Activated naive CD8-positive, alpha-beta T cell treated with anti-CD3 and anti-CD28 coated beads, Interleukin-2, amount 50 U/mL, for 16 hours (primary cell): ENCODE measurements at regions not wholly inside any gene's neighbourhood (a gene's known extent, or its start where the extent isn't known, plus 50 kb on each side); places are given as distances from the start of the nearest gene placed in this dataset.
"Not testable (repeated sequence)": the region's sequence is repeated elsewhere in the genome, so short reads cannot be mapped to it uniquely, and the experiment has no call there.

Source experiments
- DNase-seq: peaks from one replicate; pipeline ENCODE4 v3.0.0-alpha.2; 2020; ENCODE audit warnings: low read depth, low spot score

DNA sequence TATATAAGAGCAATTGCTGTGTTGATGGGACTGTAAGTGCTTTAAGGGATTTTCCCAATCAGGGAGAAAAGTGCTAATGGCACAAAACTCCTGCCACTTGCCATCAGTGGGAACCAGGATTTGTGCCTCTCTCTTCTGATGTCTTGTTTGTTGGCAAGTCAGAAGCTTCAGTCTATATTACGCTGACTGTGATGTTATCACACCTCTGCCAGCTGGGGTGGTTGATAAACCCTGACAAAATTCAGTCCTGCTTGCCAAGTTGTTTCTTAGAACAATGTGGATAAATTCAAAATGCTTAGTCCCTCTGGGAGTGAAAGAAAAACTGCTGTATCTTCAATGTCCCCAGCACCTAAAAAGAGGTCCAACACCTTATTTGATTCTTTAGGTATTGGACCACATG is 161.4 kb upstream of the FBXL7 start:
- no peak for DNase-seq

DNA sequence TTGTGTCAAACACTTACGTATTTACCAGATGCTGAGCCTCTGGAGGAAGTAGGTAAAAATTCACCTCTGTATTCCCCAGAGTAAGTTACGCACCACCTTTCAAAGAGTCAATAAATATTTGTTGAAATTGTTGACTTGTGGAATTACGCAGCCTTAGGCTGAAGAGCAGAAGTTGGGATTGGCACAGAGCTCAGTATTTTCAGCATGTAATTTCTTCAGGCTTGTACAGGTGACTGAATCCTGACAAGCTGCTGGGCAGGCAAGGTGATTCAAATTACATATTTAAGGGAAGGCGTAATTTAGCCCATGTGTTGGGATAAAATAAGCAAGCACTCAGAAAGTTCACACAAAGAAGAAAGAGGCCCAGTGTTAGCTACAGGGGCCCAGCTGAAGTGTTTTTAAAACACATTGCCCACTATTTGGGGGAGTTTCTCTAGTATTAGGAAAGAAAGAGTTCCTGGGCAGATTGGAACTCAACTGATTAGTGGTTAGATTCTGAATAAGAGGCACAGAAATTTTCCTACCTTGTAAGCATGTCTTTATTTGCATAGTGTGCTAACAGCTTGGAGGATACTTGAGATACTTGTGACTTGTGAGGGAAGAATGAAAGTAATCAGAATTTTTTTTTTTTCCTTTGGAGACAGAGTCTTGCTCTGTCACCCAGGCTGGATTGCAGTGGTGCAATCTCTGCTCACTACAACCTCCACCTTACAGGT is 165.3 kb upstream of the FBXL7 start:
- no peak for DNase-seq

DNA sequence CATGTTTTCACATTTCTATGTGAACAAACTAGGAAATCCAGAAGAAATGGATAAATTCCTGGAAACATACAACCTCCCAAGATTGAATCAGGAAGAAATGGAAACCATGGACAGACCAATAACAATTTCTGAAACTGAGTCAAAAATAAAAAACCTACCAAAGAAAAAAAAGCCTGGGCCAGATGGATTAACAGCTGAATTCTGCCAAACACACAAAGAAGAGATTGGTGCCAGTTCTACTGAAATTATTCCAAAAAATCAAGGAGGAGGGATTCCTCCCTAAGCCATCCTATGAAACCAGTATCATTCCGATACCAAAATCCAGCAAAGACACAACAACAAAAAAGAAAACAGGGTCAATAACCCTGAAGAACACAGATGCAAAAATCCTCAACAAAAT is 166.9 kb upstream of the FBXL7 start:
- DNase-seq, result no peak

DNA sequence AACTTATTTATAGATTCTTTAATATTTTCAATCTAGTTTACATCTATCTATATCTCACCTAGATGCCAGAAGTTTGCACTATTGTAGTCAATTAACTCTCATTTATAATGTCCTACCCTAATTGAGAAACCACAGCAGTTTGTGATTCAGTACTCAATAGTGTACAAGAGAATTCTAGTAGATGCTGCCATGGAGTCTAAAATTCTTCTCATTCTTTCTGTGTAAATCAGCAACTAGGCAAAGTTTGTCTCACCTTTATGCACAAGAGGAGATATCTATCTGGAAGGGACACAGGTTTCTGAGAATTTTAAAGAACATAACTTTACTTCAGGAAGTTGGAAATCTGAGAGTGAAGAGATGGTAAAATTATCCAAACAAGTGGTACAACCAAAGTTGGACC is 173.0 kb upstream of the FBXL7 start:
- DNase-seq, result no peak

DNA sequence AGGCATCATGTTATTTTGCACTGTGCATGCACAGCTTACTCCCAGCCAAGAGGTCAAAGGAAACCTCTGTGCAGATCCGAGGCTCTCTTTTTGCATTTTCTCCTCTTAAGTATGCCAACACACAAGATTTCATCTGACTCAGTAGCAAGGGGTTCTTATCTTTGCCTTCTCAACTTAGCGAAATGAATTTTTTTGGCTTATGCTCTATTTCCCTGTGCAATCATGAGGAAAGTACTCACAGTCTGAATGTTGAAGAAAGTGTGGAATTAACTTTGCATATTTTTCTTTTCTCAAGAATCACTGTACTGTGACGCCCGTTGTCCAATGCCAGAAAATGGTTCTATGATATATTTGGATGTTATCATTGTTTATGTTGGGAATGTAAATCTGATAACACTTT is 173.5 kb upstream of the FBXL7 start:
- DNase-seq, result no peak

DNA sequence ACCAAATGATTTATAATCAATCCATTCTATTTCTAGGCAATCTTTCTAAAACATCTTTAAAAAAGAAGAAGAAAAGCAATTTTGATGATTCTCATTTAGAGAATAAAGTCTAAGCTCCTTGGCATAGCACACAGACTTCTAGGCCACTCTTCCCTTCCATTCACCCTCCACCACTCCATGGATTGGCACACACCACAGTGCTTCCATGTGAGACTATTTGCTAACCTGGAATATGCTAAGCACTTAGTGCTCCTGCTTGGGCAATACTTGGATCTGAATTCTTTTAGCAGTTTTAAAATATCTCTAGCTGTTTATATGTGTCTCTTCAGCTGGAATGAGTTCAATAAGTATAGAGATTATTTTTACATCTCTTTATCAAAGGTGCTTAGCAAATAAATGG is 177.6 kb upstream of the FBXL7 start:
- DNase-seq, result no peak

DNA sequence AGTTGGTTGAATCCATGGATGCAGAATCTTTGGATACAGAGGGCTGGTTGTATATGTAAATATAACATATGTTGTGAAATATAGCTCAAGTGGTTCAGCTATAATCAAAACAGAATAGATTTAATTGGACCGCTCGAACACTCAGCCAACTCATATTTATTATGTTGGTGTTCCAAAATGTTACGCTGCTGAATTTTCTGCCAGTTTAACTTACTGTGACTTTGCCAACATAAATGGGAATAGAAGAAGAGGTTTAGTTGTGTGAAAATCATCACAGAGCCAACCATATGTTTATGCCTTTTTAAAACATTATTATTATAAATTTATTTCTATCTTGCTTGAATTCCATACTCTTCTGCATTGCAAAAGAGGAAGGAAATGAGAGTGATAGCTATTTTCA is 178.2 kb upstream of the FBXL7 start:
- DNase-seq, result no peak

DNA sequence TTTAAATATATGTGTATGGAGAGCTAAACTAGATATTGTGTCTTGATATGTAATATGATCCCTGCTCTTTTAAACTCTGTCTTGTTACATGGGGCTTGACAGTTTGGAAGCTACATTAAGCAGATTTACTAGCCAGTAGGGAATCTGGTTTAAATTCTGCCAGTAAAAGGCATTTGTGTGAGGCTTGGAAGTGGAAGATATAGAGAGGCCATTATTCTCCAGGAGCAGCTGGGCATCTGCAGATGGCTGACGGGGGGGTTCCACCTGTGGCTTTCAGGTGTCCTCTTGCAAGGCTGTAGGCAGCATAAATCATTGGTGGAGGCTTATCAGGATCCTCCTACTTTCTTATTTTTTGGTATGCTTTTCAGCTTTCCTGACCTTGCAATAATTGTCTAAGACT is 179.1 kb upstream of the FBXL7 start:
- no peak for DNase-seq

DNA sequence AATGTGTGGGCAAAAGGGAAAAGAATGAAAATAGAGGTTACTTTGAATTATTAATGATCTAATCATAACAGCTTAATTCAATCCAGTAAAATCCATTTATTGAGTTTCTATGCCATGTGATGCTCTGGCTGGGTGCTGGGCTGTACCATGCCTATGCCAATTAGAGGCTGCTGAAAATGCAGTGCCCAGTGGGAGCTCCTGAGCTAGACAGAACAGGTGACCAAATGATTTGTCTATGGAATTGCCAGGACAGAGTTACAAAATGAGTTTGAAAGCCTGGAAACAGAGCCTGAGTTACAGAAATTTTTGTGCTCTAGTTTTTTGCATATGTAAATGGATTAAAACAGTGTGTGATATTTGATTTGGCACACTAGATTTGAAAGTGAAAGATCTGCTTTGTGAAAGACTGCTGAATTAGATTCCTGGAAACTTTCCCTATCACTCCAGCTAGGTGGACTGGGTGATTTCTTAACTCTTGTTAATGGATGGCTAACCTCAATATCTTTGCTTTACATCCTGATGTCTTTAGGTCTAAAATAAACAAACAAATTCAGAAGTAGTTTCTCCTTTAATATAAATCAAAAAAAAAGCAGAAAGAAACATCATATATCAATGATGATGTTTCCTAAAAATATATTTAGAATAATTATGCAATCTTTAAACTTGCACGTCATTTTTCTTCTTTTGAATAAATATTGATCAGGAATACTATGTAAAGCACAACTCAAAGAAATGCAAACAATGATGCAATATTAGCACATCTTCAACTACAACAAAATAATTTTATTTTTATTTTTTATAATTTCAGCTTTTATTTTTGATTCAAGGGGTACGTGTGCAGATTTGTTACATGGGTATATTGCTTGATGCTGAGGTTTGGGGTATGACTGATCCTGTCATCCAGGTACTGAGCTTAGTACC is 194.8 kb upstream of the FBXL7 start:
- no peak for DNase-seq

DNA sequence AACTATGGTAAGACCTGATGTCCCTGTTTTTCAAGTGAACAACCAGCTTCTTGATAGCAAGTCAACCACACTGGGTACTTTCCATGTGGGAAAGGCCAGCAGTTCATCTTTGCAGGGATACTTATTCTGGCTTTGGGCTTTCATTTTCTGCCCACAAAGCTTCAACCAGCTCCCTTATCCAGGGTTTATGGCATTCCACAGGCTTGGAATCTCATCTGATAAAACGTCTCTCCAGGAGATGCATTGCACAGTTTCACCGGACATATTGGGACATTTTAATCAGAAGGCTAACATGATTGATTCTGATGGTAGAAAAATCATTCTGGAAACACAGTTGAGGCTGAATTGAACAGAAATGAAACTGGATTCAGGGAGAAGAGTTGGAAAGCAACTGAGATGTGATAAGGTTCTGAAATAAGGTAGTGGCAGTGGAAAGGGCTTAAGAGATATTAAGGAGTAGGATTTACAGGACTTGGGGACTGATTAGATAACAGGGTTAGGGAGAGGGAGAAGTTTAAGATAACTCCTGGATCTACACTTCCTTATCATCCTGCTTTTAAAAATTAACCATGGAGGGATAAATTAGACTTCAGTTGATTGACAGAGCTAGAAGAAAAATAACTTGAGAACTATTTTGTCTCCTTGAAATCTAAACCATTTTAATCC is 195.8 kb upstream of the FBXL7 start:
- no peak for DNase-seq

DNA sequence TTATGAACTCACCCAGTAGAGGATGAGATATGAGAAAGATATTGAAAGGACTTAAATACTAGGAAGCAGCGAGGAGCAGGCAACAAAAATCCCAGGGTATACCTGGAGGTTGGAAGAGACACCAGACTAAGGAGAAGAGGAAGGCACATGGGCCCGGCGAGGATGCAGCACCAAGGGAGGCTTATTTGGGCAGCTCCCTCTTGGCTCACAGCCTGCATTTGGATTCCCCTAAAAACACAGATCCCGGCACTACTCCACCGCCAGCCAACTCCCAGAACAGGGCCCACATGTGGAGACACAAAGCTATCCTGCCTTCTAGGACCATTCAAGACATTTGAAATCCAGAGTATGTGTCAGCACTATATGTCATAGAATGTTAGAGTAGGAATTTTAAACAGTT is 199.8 kb upstream of the FBXL7 start:
- DNase-seq, result no peak

DNA sequence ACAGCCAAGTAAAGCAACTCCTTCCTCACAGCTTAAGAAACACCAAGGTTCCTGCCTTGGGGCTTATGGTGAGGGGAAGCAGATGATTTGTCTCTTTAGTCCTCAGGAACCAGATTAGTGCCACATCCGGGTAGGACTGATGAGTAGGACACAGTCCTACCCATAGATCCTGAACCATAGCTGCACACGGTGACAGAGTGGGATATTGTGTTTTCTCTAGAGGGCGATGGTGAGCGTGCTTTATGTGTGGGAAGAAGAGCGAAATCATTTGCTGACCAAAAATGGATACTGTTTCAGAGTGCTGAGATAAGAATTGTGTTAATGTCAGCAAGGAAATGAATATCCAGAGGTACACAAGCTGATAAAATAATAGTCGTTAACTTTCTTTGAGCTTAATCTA is 209.0 kb upstream of the FBXL7 start:
- DNase-seq, result no peak

DNA sequence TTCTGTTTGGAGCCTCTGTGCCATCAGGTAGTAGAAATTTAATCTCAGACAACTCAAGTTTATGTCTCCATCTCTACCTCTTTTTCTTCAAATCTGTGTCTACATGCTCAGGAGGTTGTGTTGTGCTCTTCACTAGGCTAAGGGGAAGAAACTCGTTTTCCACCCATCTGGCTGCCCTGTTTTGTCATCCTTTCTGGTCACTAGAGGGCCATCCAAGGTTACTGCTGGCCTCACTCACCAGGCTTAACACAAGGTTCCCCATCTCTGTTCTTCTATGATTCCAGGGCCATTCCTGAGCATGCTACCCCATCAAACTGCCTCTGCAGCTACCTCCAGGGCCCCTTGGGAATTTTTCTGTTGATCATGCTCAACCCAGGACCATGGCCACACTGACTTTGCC is 213.3 kb upstream of the FBXL7 start:
- no peak for DNase-seq

DNA sequence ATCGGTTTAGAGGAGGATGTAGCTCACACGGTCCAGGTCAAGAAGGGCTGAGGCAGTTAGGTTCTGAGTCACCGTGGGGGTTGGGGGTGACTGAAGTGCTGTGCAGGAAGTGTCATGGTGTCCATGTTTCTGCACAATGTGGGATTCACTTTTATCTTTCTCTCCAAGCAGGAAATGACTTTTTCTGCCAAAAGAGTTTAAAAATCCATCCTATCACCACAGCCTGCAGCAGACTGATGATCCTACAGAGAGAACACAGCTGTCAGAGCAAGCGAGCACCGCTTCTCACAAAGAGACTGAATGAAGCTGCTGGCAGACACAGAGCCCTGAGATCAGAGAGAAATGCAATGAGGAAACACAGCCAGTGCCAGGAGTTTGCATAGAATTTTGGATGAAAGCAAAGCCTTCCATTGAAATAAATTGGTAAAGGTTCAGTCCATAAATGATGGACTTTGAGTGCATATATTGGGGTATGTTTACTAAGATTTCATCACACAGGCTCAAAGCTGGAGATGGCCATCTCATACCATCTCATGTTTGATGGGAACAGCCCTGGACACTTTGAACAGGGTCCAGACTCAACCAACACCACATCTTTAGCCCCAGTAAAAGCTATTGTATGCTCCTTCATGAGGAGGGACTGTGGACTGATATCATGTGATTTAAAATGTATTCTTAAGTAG is 213.9 kb upstream of the FBXL7 start:
- DNase-seq, result no peak

DNA sequence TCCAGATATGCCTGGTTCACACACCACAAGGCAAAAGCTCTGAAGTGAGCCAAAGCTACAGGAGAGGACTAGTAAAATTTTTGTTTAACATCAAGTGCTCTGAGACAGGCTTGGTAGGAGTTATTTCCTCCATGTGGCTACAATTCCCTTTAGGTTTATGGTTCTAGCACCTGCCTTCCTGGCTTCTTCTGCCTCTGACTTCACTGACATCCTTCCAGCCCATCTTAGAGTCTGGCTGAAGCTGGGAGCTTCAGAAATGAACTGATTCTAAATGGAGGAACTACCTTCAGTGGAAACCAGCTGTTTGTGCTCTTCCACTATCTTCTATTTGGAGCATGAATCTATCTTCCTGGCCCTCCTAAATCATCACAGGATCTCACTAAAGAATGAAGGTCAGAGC is 215.3 kb upstream of the FBXL7 start:
- no peak for DNase-seq

DNA sequence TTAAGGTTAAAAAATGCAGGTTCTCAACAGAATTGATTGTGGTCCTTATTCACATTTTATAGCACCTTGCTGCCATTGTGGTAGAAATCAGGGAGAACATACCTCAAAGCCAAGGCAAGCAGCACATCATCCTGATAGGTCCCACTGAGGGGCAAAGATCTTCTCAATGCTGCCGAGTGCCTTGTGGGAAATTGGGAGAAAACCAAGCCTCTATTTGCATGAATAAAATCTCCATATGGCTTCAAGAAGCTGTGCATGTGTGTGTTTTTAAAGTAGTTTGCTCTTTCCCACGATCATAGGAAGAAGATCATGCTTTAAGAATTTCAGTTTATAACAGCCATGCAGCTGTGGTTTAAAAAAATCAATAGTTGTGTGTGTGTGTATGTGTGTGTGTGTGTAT is 216.9 kb upstream of the FBXL7 start:
- DNase-seq, result no peak

DNA sequence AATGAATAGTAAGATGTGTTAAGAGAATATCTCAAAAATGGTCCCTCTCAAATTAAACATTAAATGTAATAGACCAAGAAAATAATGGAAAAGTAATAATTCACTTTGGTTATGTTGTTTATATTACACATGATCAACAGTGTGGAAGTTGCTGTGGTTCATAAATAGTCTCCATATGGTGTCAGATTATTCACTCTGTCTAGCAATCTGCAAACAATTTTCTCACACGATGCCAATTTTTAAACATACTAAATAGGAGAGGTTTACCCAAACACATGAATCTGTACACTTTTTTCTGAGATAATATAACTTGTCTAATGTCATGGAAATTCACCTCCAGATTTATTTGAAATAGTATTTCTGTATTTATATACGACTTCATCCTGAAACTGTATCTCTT is 217.4 kb upstream of the FBXL7 start:
- no peak for DNase-seq

DNA sequence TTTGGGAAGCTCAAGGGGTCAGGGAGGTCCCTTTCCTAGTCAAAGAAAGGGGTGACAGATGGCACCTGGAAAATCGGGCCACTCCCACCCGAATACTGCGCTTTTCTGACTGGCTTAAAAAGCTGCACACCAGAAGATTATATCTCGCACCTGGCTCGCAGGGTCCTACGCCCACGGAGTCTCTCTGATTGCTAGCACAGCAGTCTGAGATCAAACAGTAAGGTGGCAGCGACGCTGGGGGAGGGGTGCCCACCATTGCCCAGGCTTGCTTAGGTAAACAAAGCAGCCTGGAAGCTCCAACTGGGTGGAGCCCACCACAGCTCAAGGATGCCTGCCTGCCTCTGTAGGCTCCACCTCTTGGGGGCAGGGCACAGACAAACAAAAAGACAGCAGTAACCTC is 228.4 kb upstream of the FBXL7 start:
- DNase-seq, result not testable (repeated sequence)

DNA sequence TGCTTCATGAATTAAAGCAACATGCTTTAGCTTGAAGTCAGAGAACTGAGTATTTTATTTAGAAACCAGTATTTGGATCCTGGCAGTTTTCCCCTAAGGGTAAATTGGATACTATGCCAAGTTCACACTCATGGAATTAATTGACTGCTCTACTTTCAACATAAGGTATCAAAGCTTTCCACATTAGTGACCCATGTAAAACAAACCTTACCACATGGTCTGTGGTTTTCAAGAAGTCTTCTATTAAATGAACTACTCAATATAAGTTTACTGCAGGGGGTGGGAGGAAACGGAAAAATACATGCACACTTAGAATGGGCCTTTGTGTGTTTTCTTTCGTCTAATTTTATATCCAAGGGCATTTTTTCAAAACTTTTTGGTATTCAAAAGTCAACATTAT is 232.0 kb upstream of the FBXL7 start:
- no peak for DNase-seq

DNA sequence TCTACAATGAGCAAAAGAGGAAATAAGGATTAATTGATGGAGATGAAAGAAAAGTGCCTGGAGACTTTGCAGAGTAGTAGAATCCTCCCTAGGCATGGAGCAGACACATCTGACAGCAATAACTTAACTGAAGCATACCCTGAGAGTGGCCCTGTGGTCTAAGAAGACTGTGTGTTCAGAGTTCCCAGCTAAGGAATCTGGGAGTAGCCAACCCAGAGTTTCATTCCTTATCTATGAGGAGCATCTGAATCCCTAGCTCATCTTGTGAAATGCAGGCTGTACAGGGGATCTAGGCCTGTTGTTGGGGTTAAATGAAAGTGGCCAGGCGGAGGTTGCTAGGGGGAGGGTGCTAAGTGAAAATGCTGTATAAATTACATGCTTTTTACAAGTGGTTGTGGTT is 233.1 kb upstream of the FBXL7 start:
- no peak for DNase-seq

DNA sequence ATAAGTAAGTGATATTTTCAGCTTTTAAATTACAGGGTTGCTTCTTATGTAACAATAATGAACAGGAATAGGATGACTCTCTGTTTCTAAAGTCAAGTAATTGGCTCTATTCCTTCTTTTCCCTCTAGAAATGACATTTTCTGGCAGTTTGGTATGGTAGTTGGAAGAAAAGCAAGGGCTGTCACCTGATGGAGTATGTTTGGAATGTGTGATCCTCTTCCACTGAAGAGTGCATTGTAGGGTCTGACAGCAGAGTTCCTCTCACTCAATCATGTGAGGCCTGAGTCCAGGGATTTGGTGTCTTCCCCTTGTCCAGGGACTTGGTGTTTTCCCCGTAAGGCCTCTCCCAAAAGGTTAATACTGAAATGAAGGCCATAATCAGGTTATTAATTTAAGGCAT is 233.8 kb upstream of the FBXL7 start:
- no peak for DNase-seq

DNA sequence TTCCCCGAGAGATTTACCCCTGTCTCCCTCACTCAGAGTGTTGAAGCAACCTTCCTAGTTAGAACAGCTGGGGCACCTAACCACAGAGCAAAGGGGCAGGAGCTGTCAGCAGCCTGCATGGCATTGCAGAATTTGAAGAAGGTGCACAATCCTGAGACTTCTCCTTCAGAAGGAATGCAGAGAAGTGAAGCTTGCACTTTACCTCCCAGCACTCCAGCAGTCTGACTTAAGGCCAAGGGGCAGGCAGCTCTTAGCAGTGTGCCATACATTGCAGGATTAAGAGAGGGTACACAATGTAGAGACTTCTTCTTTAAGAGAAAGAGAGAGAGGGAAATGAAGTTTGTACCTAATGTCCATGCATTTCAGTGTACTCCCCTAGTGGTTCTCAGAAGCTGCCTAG is 236.0 kb upstream of the FBXL7 start:
- no peak for DNase-seq
